ENCODE measurements at regions not wholly inside any gene's neighbourhood (a gene's known extent, or its start where the extent isn't known, plus 50 kb on each side); places are given as distances from the start of the nearest gene placed in this dataset.
A peak's percentile ranks its signal among the peaks of the same experiment; 100 is the strongest.

DNA sequence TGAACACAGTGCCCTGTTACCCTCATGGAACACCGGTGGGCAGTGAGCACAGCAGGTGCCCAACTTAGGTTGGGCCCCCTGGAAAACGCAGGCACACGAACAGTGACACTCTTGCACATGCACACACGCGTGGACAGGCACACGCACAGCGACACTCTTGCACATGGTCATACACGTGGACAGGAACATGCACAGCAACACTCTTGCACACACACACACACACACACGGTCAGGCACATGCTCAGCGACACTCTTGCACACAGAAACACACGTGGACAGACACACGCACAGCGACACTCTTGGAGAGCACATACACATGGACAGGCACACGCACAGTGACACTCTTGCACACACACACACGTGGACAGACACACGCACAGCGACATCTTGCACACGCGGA is 559.4 kb upstream of the ADAMTS16 start:
- no peak for TF ChIP-seq FOXP2 (optimal IDR thresholded peaks at IDR 0.05; ENCODE audit: borderline replicate concordance, extremely low read depth, extremely low read length, insufficient read depth)
- TF ChIP-seq SIN3A (IDR thresholded peaks at IDR 0.05; ENCODE audit: borderline replicate concordance, insufficient read depth, low read length) = no peak

DNA sequence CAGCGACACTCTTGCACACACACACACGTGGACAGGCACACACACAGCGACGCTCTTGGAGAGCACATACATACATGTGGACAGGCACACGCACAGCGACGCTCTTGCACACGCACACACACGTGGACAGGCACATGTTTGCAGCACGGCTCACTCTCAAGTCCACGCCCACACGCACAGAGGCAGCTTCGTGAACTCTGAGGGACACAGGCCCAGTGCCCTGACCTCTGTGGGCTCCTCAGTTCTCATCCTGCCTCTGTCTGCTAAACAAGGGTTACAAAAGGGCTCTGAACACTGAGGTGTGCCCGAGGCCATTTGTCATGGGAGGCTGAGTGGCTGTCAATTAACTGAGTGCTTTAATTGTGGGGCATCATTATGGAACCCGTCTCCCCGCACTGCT is 558.8 kb upstream of the ADAMTS16 start:
- TF ChIP-seq TAF1 (IDR thresholded peaks at IDR 0.05; ENCODE audit: borderline replicate concordance, insufficient read depth, low read length) (no peak), SIN3A (IDR thresholded peaks at IDR 0.05; ENCODE audit: borderline replicate concordance, insufficient read depth, low read length) (no peak), POLR2AphosphoS5 (IDR thresholded peaks at IDR 0.05; ENCODE audit: low read depth, low read length) (no peak), FOXP2 (optimal IDR thresholded peaks at IDR 0.05; ENCODE audit: borderline replicate concordance, extremely low read depth, extremely low read length, insufficient read depth) (no peak)
- TF ChIP-seq, protein P1, sequence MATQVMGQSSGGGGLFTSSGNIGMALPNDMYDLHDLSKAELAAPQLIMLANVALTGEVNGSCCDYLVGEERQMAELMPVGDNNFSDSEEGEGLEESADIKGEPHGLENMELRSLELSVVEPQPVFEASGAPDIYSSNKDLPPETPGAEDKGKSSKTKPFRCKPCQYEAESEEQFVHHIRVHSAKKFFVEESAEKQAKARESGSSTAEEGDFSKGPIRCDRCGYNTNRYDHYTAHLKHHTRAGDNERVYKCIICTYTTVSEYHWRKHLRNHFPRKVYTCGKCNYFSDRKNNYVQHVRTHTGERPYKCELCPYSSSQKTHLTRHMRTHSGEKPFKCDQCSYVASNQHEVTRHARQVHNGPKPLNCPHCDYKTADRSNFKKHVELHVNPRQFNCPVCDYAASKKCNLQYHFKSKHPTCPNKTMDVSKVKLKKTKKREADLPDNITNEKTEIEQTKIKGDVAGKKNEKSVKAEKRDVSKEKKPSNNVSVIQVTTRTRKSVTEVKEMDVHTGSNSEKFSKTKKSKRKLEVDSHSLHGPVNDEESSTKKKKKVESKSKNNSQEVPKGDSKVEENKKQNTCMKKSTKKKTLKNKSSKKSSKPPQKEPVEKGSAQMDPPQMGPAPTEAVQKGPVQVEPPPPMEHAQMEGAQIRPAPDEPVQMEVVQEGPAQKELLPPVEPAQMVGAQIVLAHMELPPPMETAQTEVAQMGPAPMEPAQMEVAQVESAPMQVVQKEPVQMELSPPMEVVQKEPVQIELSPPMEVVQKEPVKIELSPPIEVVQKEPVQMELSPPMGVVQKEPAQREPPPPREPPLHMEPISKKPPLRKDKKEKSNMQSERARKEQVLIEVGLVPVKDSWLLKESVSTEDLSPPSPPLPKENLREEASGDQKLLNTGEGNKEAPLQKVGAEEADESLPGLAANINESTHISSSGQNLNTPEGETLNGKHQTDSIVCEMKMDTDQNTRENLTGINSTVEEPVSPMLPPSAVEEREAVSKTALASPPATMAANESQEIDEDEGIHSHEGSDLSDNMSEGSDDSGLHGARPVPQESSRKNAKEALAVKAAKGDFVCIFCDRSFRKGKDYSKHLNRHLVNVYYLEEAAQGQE (IDR thresholded peaks at IDR 0.05; ENCODE audit: insufficient read depth in 1 of 2, low read depth in 2 of 2, low read length in 2 of 2) = no peak

DNA sequence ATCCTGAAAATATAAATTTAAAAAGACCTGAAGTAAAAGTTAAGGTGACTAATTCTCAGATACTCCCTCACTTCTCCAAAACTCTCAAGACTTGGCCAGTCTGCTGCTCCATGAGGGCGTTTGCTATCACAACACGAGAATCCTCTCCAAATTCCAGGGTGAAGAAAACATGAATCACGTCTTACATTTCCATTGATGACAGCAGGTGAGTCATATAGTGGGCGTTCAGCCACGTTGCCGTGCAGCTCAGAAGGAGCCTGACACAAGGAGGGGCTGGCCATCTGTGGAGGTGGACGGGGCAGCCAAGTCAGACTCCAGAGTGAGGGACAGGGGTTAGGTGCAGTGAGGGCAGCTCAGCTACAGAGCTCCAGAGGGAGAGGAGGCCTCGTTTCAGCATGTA is 555.1 kb upstream of the ADAMTS16 start:
- TF ChIP-seq FOXP2 (optimal IDR thresholded peaks at IDR 0.05; ENCODE audit: borderline replicate concordance, extremely low read depth, extremely low read length, insufficient read depth) (peak; percentile 11), TAF1 (IDR thresholded peaks at IDR 0.05; ENCODE audit: borderline replicate concordance, insufficient read depth, low read length) (no peak), SIN3A (IDR thresholded peaks at IDR 0.05; ENCODE audit: borderline replicate concordance, insufficient read depth, low read length) (peak; percentile 57; the same call in 1 of the 2 replicates)

DNA sequence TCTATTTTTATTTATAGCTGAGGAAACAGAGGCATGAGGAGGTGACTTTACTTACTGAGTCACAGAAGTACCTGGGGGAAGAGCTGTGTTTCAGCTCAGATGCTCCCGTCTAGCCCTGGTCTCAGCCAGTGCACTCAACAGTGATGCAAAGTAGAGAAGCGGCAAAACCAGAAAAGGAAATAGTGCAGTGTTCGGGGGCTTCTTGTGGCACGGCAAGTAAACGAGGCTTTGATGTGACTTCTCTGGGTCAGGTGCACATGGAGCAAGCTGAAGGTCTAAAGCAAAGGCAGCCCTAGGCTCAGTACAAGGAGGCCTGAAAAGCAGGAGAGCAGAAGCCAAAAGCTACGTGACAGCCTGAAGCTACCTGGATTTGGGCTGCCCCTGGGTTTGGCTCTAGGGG is 526.7 kb upstream of the ADAMTS16 start:
- TF ChIP-seq, protein P1 (IDR thresholded peaks at IDR 0.05; ENCODE audit: insufficient read depth in 1 of 2, low read depth in 2 of 2, low read length in 2 of 2) = no peak
- TF ChIP-seq FOXP2 (optimal IDR thresholded peaks at IDR 0.05; ENCODE audit: borderline replicate concordance, extremely low read depth, extremely low read length, insufficient read depth) (no peak), SIN3A (IDR thresholded peaks at IDR 0.05; ENCODE audit: borderline replicate concordance, insufficient read depth, low read length) (no peak), POLR2AphosphoS5 (IDR thresholded peaks at IDR 0.05; ENCODE audit: low read depth, low read length) (no peak), TAF1 (IDR thresholded peaks at IDR 0.05; ENCODE audit: borderline replicate concordance, insufficient read depth, low read length) (no peak)

DNA sequence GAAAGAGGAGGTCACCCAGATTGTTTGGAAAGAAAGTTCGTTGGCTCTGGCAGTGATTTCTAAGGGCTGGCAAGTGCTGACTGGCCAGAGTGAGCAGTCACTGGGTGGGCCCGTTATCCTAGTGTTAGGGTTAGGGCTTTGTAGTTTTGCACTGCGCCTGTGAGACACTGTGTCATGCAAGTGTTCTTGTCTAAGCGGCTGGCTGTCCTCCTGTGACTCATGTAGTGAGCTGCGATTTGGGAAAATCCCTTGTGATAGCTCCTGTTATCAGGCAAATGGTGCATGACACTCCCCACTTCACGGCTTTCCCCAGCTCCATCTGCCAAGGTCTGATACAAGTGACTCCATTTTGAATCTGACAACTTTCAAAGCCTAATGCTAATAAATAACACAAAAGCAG is 526.0 kb upstream of the ADAMTS16 start:
- TF ChIP-seq SIN3A (IDR thresholded peaks at IDR 0.05; ENCODE audit: borderline replicate concordance, insufficient read depth, low read length) (no peak), POLR2AphosphoS5 (IDR thresholded peaks at IDR 0.05; ENCODE audit: low read depth, low read length) (no peak), TAF1 (IDR thresholded peaks at IDR 0.05; ENCODE audit: borderline replicate concordance, insufficient read depth, low read length) (no peak), FOXP2 (optimal IDR thresholded peaks at IDR 0.05; ENCODE audit: borderline replicate concordance, extremely low read depth, extremely low read length, insufficient read depth) (no peak)
- TF ChIP-seq, protein P1 (IDR thresholded peaks at IDR 0.05; ENCODE audit: insufficient read depth in 1 of 2, low read depth in 2 of 2, low read length in 2 of 2) = no peak

DNA sequence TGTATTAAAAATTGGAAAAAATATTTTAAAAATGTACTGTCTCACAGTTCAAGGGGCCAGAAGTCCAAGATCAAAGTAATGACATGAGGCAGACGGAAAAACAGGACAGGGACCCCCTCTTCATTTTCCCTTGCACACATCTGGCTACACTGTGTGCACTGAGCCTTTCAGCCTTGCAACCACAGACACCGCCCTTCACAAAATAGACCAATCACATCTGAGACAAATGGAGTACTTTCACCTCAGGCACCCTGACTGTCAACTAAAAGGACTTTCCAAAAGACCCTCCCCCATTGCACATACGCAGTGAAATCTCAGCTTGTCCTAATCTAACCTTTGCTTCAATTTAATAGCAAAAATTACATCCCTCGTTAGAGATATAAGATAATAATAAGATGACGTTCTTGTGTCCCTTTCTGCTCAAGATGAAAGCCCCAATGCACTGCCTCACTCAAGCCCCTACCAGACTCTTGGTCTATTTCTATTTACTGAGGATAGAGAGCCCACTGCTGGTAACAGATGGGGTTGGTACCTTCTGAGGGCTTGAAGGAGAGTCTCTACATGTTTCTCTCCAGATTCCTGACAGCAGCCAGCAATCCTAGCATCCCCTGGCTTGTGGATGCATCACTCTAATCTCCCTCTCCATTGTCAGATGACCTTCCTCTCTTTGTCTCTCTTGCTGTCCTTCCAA is 514.8 kb upstream of the ADAMTS16 start:
- TF ChIP-seq TAF1 (IDR thresholded peaks at IDR 0.05; ENCODE audit: borderline replicate concordance, insufficient read depth, low read length) (no peak), SIN3A (IDR thresholded peaks at IDR 0.05; ENCODE audit: borderline replicate concordance, insufficient read depth, low read length) (no peak), POLR2AphosphoS5 (IDR thresholded peaks at IDR 0.05; ENCODE audit: low read depth, low read length) (no peak), FOXP2 (optimal IDR thresholded peaks at IDR 0.05; ENCODE audit: borderline replicate concordance, extremely low read depth, extremely low read length, insufficient read depth) (no peak)
- TF ChIP-seq, protein P1 (IDR thresholded peaks at IDR 0.05; ENCODE audit: insufficient read depth in 1 of 2, low read depth in 2 of 2, low read length in 2 of 2) = no peak

All from PFSK-1 (cell line).